HUDEP-2 (cell line): ENCODE measurements at regions not wholly inside any gene's neighbourhood (a gene's known extent, or its start where the extent isn't known, plus 50 kb on each side); places are given as distances from the start of the nearest gene placed in this dataset.

Experiments used
- DNase-seq, 76 experiments: peaks; one replicate each; lab custom pipeline; 2025; ENCODE audit not compliant: unreplicated experiment in 76 of 76; lab: John Stamatoyannopoulos, UW

GRCh38 chr1:34405266-34405959, 228.7 kb downstream of the C1orf94 start:
- DNase-seq, result no peak

GRCh38 chr1:34406377-34406776, 229.7 kb downstream of the C1orf94 start:
- DNase-seq, result no peak

GRCh38 chr1:34406833-34407539, 230.3 kb downstream of the C1orf94 start:
- DNase-seq, result no peak

GRCh38 chr1:34408011-34408410, 231.3 kb downstream of the C1orf94 start:
- no peak for DNase-seq

GRCh38 chr1:34409689-34410229, 233.1 kb downstream of the C1orf94 start:
- no peak for DNase-seq

- no peak for DNase-seq
These were observed 236.1 kb downstream of the C1orf94 start for GRCh38 chr1:34412598-34413370.

GRCh38 chr1:34415140-34415539, 238.4 kb downstream of the C1orf94 start:
- DNase-seq, result no peak

GRCh38 chr1:34418166-34418565, 241.5 kb downstream of the C1orf94 start:
- DNase-seq, result no peak

- DNase-seq, result no peak
These were observed 243.0 kb downstream of the C1orf94 start for GRCh38 chr1:34419663-34420136.

GRCh38 chr1:34425046-34425445, 248.3 kb downstream of the C1orf94 start:
- no peak for DNase-seq

- no peak for DNase-seq
These were observed 249.1 kb downstream of the C1orf94 start for GRCh38 chr1:34425785-34426184.

- no peak for DNase-seq
These were observed 249.7 kb downstream of the C1orf94 start for GRCh38 chr1:34426325-34426896.

- DNase-seq, result no peak
These were observed 250.5 kb downstream of the C1orf94 start for GRCh38 chr1:34427170-34427569.

GRCh38 chr1:34433099-34433498, 256.4 kb downstream of the C1orf94 start:
- no peak for DNase-seq

- no peak for DNase-seq
These were observed 260.1 kb downstream of the C1orf94 start for GRCh38 chr1:34436836-34437235.

- no peak for DNase-seq
These were observed 264.8 kb downstream of the C1orf94 start for GRCh38 chr1:34441259-34442069.

GRCh38 chr1:34444516-34444915, 267.8 kb downstream of the C1orf94 start:
- no peak for DNase-seq

GRCh38 chr1:34450325-34450724, 273.6 kb downstream of the C1orf94 start:
- DNase-seq, result no peak

- DNase-seq, result no peak
These were observed 275.7 kb downstream of the C1orf94 start for GRCh38 chr1:34452451-34452850.

- no peak for DNase-seq
These were observed 278.4 kb downstream of the C1orf94 start for GRCh38 chr1:34455121-34455520.
